HEK293T (cell line): ENCODE measurements at regions not wholly inside any gene's neighbourhood (a gene's known extent, or its start where the extent isn't known, plus 50 kb on each side); places are given as distances from the start of the nearest gene placed in this dataset.

Experiments used
- CTCF ChIA-PET: fragments of 350-600 bp; formaldehyde crosslinking; extraction: SDS; loops from one replicate; lab custom pipeline; 2021; ENCODE audit warnings: antibody characterized with exemption, inconsistent platforms; lab: Yijun Ruan, JAX
- POLR2A ChIA-PET: fragments of 350-600 bp; formaldehyde crosslinking; extraction: SDS; loops from one replicate; lab custom pipeline; 2020; ENCODE audit warnings: antibody characterized with exemption, inconsistent platforms; lab: Yijun Ruan, JAX
- DNase-seq: peaks from one replicate; pipeline ENCODE4 v3.0.0; 2012; ENCODE audit warnings: mixed read lengths; ENCODE audit errors: extremely low spot score
- ARNT ChIP-seq: fragments of 450-650 bp; IDR thresholded peaks from 2 replicates; pipeline ENCODE4 v1.6.1; 2017; ENCODE audit warnings: mild to moderate bottlenecking
- BHLHE40 ChIP-seq: fragments of 450-650 bp; IDR thresholded peaks from 2 replicates; pipeline ENCODE4 v1.6.1; 2016; ENCODE audit warnings: mild to moderate bottlenecking, moderate library complexity, borderline replicate concordance
- CTBP1 ChIP-seq: fragments of 450-650 bp; IDR thresholded peaks from 2 replicates; pipeline ENCODE4 v1.6.1; 2016; ENCODE audit warnings: borderline replicate concordance
- ELF4 ChIP-seq: fragments of 450-650 bp; IDR thresholded peaks from 2 replicates; pipeline ENCODE4 v1.6.1; 2017; ENCODE audit warnings: antibody characterized with exemption
- FOXA1 ChIP-seq: fragments of 450-650 bp; IDR thresholded peaks from 2 replicates; pipeline ENCODE4 v1.6.1; 2016; ENCODE audit warnings: mild to moderate bottlenecking
- FOXK2 ChIP-seq: fragments of 450-650 bp; IDR thresholded peaks from 2 replicates; pipeline ENCODE4 v1.6.1; 2016; ENCODE audit warnings: mild to moderate bottlenecking
- FOXM1 ChIP-seq: fragments of 450-650 bp; IDR thresholded peaks from 2 replicates; pipeline ENCODE4 v1.6.1; 2017; ENCODE audit warnings: mild to moderate bottlenecking, borderline replicate concordance
- HDGF ChIP-seq: fragments of 450-650 bp; IDR thresholded peaks from 2 replicates; pipeline ENCODE4 v1.6.1; 2017; ENCODE audit warnings: antibody characterized with exemption, borderline replicate concordance
- L3MBTL2 ChIP-seq: fragments of 450-650 bp; conservative IDR thresholded peaks from 2 replicates; pipeline ENCODE4 v1.6.1; 2016; ENCODE audit warnings: mild to moderate bottlenecking
- LEF1 ChIP-seq: fragments of 450-650 bp; IDR thresholded peaks from 2 replicates; pipeline ENCODE4 v1.6.1; 2017; ENCODE audit warnings: mild to moderate bottlenecking, borderline replicate concordance
- NFRKB ChIP-seq: fragments of 450-650 bp; IDR thresholded peaks from 2 replicates; pipeline ENCODE4 v1.6.1; 2016; ENCODE audit warnings: mild to moderate bottlenecking, moderate library complexity
- PKNOX1 ChIP-seq: fragments of 450-650 bp; IDR thresholded peaks from 2 replicates; pipeline ENCODE4 v1.6.1; 2016
- SP1 ChIP-seq: fragments of 450-650 bp; IDR thresholded peaks from 2 replicates; pipeline ENCODE4 v1.6.1; 2017
- SUZ12 ChIP-seq: fragments of 450-650 bp; IDR thresholded peaks from 2 replicates; pipeline ENCODE4 v1.6.1; 2016; ENCODE audit warnings: mild to moderate bottlenecking
- TARDBP ChIP-seq: fragments of 450-650 bp; IDR thresholded peaks from 2 replicates; pipeline ENCODE4 v1.6.1; 2016
- ZNF384 ChIP-seq: fragments of 450-650 bp; IDR thresholded peaks from 2 replicates; pipeline ENCODE4 v1.6.1; 2016

GRCh38 chr13:70809588-70809987, 701.3 kb upstream of the KLHL1 start:
- POLR2A ChIA-PET = no interaction called here
- TF ChIP-seq FOXA1 (no peak), FOXK2 (no peak), SUZ12 (no peak), L3MBTL2 (no peak), NFRKB (no peak)
- CTCF ChIA-PET = no interaction called here

GRCh38 chr13:70798385-70798784, 690.1 kb upstream of the KLHL1 start:
- CTCF ChIA-PET = no interaction called here
- DNase-seq = no peak
- TF ChIP-seq HDGF (no peak), ARNT (no peak), L3MBTL2 (no peak), FOXA1 (no peak), SUZ12 (no peak), ELF4 (no peak), BHLHE40 (no peak), SP1 (no peak), PKNOX1 (no peak), FOXM1 (no peak), ZNF384 (no peak), CTBP1 (no peak), FOXK2 (no peak), TARDBP (no peak), LEF1 (no peak), NFRKB (no peak)
- POLR2A ChIA-PET = no interaction called here

More at GRCh38 chr13:70809588-70809987, 701.3 kb upstream of the KLHL1 start:
- no peak for DNase-seq

- TF ChIP-seq ELF4 (no peak), TARDBP (no peak), PKNOX1 (no peak)
- ChIA-PET POLR2A (no interaction called here), CTCF (no interaction called here)
- peak; percentile 19 for DNase-seq
Observed at GRCh38 chr13:70795484-70795883, 687.2 kb upstream of the KLHL1 start.

GRCh38 chr13:70792121-70792520, 683.9 kb upstream of the KLHL1 start:
- DNase-seq = peak; percentile 37
- ChIA-PET CTCF (no interaction called here), POLR2A (no interaction called here)
- TF ChIP-seq SUZ12 (no peak), SP1 (no peak), ZNF384 (no peak), HDGF (no peak)

GRCh38 chr13:70789751-70790150, 681.5 kb upstream of the KLHL1 start:
- CTCF ChIA-PET = no interaction called here
- POLR2A ChIA-PET = no interaction called here
- DNase-seq = no peak
- TF ChIP-seq FOXM1 (no peak), HDGF (no peak)

GRCh38 chr13:70788074-70788473, 679.8 kb upstream of the KLHL1 start:
- POLR2A ChIA-PET = no interaction called here

GRCh38 chr13:70784207-70784989, 676.1 kb upstream of the KLHL1 start:
- TF ChIP-seq PKNOX1 (no peak), LEF1 (no peak), SP1 (no peak), ARNT (no peak), ZNF384 (no peak), L3MBTL2 (no peak), HDGF (no peak), ELF4 (no peak), BHLHE40 (no peak), FOXA1 (no peak), FOXK2 (no peak), TARDBP (no peak), SUZ12 (no peak), CTBP1 (no peak), FOXM1 (no peak), NFRKB (no peak)
- CTCF ChIA-PET = interaction anchor here (0.6 kb wide), 1 partner anchor 138 kb away, joined by 3 read pairs; no protein-coding TSS in a partner anchor
- POLR2A ChIA-PET = no interaction called here
- no peak for DNase-seq

More at GRCh38 chr13:70788074-70788473, 679.8 kb upstream of the KLHL1 start:
- no peak for TF ChIP-seq FOXK2
- peak; percentile 9 for DNase-seq
- CTCF ChIA-PET = no interaction called here
